HL-60 (cell line): ENCODE measurements at regions not wholly inside any gene's neighbourhood (a gene's known extent, or its start where the extent isn't known, plus 50 kb on each side); places are given as distances from the start of the nearest gene placed in this dataset.

Experiments used
- CTCF ChIP-seq: IDR thresholded peaks from one replicate; pipeline ENCODE4 v1.5.1; 2011; ENCODE audit warnings: low read length, control low read depth, inconsistent platforms; ENCODE audit not compliant: insufficient read depth
- REST ChIP-seq: IDR thresholded peaks from 2 replicates; pipeline ENCODE4 v1.6.1; 2012; ENCODE audit warnings: low read depth; ENCODE audit not compliant: insufficient replicate concordance

GRCh38 chr5:126198531-126198930 lies 224.7 kb upstream of the GRAMD2B start:
- TF ChIP-seq CTCF = no peak
- TF ChIP-seq REST = no peak
